Lower lobe of right lung (tissue), 2 donors: ENCODE measurements at regions not wholly inside any gene's neighbourhood (a gene's known extent, or its start where the extent isn't known, plus 50 kb on each side); places are given as distances from the start of the nearest gene placed in this dataset.
A peak's percentile ranks its signal among the peaks of the same experiment; 100 is the strongest.

Experiments used
- ATAC-seq, 2 donors: fragments of 200-7000 bp; cut with Tn5 transposase; one replicate each; pipeline ENCODE4 v1.9.1; 2020 to 2022; ENCODE audit warnings: mild to moderate bottlenecking in 2 of 2, moderate library complexity in 2 of 2
- DNase-seq: peaks from one replicate; pipeline ENCODE4 v3.0.0-alpha.2; 2020
- H3K27ac ChIP-seq: fragments of 200-600 bp; one replicate; pipeline ENCODE4 v1.8.0; 2022
- H3K27me3 ChIP-seq: fragments of 200-600 bp; one replicate; pipeline ENCODE4 v1.8.0; 2022; ENCODE audit warnings: low read depth
- H3K36me3 ChIP-seq: fragments of 200-600 bp; one replicate; pipeline ENCODE4 v1.8.0; 2022; ENCODE audit warnings: mild to moderate bottlenecking
- H3K4me1 ChIP-seq: fragments of 200-600 bp; one replicate; pipeline ENCODE4 v1.8.0; 2022
- H3K4me3 ChIP-seq: fragments of 200-600 bp; one replicate; pipeline ENCODE4 v1.8.0; 2022; ENCODE audit warnings: mild to moderate bottlenecking
- H3K9me3 ChIP-seq: fragments of 200-600 bp; one replicate; pipeline ENCODE4 v1.8.0; 2022
- CTCF ChIP-seq: fragments of 200-600 bp; IDR thresholded peaks from one replicate; pipeline ENCODE4 v1.8.0; 2022; ENCODE audit warnings: antibody characterized with exemption, mild to moderate bottlenecking
- intact Hi-C: fragments of 100-400 bp; cut with DNase I; formaldehyde crosslinking; loops from one replicate; pipeline ENCODE4 v1.11.0; 2022
- donor health status: DM: no; HTN: yes; CAD: no; lungs with severe emphysema.

- TF ChIP-seq CTCF: no peak
- Histone ChIP-seq H3K9me3 (no peaks in the 10 kb centered on the region), H3K4me1 (peaks cover 7% of the 10 kb centered on the region), H3K36me3 (no peaks in the 10 kb centered on the region), H3K4me3 (no peak overlapping the region), H3K27me3 (no peaks in the 10 kb centered on the region), H3K27ac (no peak overlapping the region)
- ATAC-seq: no peak
- DNase-seq: no peak
- intact Hi-C loops: no loop called here
Measured at GRCh38 chr5:33317271-33317670, 123.5 kb upstream of the TARS1 start.

GRCh38 chr5:33319151-33319550 is 121.6 kb upstream of the TARS1 start:
- TF ChIP-seq CTCF: no peak
- no peak overlapping the region for H3K27ac ChIP-seq
- H3K4me3 ChIP-seq: no peak overlapping the region
- H3K36me3 ChIP-seq: no peaks in the 10 kb centered on the region
- H3K27me3 ChIP-seq: no peaks in the 10 kb centered on the region
- H3K4me1 ChIP-seq: peaks cover 7% of the 10 kb centered on the region
- intact Hi-C loops: no loop called here
- DNase-seq (no peak), ATAC-seq (no peak)
- no peaks in the 10 kb centered on the region for H3K9me3 ChIP-seq

- intact Hi-C loops: no loop called here
Measured at GRCh38 chr5:33319841-33320240, 120.9 kb upstream of the TARS1 start.

DNA sequence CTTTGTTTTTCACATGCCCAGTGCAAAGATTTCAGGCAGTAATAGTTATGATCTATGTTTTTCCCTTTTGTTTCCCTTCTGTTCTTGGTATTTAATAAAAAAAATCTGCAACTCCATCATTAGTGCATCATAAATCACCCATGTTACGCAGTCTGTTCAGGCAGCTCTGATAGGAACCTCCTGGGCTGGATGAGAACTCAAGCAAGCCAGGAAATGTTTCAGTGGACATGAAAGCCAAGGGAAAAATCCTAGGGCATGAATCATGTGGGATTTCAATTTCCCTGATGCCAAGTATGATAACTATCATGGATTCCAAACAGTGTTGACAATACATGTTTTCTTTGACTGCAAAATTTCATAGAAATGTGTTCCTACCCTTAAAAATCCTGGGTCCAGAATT is 119.7 kb upstream of the TARS1 start:
- intact Hi-C loops: no loop called here
- no peak for TF ChIP-seq CTCF
- ATAC-seq (peak; percentile 57 to 77), DNase-seq (no peak)
- no peaks in the 10 kb centered on the region for H3K36me3 ChIP-seq
- no peaks in the 10 kb centered on the region for H3K9me3 ChIP-seq
- H3K4me3 ChIP-seq: no peak overlapping the region
- no peaks in the 10 kb centered on the region for H3K27me3 ChIP-seq
- H3K4me1 ChIP-seq: peaks cover 7% of the 10 kb centered on the region
- H3K27ac ChIP-seq: no peak overlapping the region

More at GRCh38 chr5:33319841-33320240, 120.9 kb upstream of the TARS1 start:
- no peaks in the 10 kb centered on the region for H3K9me3 ChIP-seq
- no peaks in the 10 kb centered on the region for H3K36me3 ChIP-seq
- DNase-seq: no peak
- H3K4me3 ChIP-seq: no peak overlapping the region
- TF ChIP-seq CTCF: no peak
- peak overlapping the region; percentile 2 for H3K27ac ChIP-seq
- no peaks in the 10 kb centered on the region for H3K27me3 ChIP-seq
- ATAC-seq: no peak
- H3K4me1 ChIP-seq: peaks cover 7% of the 10 kb centered on the region

DNA sequence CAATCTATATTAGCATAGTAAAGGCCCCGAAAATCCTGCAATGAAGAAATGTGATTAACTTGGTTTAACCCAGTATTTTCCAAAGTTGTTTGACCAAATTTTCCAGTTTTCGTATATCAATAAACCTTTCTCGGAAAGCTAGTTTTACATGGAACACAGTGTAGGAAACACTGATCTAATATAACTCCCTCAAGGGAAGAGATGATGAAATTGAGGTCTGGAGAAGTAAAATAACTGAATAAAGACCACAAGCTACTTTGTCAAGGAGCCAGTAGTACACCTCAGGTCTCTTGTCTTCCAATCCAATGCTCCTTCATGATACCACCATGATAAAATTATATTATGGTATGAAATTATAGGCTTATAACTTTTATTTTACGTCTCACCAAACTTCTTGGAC is 118.1 kb upstream of the TARS1 start:
- Histone ChIP-seq H3K4me1 (peaks cover 7% of the 10 kb centered on the region), H3K4me3 (no peak overlapping the region), H3K9me3 (no peaks in the 10 kb centered on the region), H3K36me3 (no peaks in the 10 kb centered on the region), H3K27me3 (no peaks in the 10 kb centered on the region), H3K27ac (no peak overlapping the region)
- intact Hi-C loops: no loop called here
- ATAC-seq (no peak), DNase-seq (no peak)
- TF ChIP-seq CTCF: no peak
